NCI-H748 treated with DMSO at 0.1 percent for 48 hours (cell line): ENCODE measurements at regions not wholly inside any gene's neighbourhood (a gene's known extent, or its start where the extent isn't known, plus 50 kb on each side); places are given as distances from the start of the nearest gene placed in this dataset.
A peak's percentile ranks its signal among the peaks of the same experiment; 100 is the strongest.

Source experiments
- DNase-seq: peaks from one replicate; lab custom pipeline; 2025; lab: John Stamatoyannopoulos, UW

DNA sequence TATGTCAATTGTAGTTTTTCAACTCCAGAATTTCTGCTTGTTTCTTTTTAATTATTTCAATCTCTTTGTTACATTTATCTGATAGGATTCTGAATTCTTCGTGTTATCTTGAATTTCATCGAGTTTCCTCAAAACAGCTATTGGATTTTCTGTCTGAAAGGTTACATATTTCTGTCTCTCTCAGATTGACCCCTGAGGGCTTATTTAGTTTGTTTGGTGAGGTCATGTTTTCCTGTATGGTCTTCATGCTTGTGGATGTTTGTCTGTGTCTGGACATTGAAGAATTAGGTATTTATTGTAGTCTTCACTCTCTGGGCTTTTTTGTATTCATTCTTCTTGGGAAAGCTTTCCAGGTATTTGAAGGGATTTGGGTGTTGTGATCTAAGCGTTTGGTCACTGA lies 85.6 kb downstream of the SNAPC1 start:
- no peak for DNase-seq

- no peak for DNase-seq
Observed at GRCh38 chr14:61854898-61855297, 92.7 kb downstream of the SNAPC1 start.

- peak; percentile 44 for DNase-seq
Observed at GRCh38 chr14:61860294-61860918, 98.2 kb downstream of the SNAPC1 start.

- no peak for DNase-seq
Observed at GRCh38 chr14:61861320-61861865, 99.2 kb downstream of the SNAPC1 start.

GRCh38 chr14:61864329-61864898 lies 102.2 kb downstream of the SNAPC1 start:
- no peak for DNase-seq

DNA sequence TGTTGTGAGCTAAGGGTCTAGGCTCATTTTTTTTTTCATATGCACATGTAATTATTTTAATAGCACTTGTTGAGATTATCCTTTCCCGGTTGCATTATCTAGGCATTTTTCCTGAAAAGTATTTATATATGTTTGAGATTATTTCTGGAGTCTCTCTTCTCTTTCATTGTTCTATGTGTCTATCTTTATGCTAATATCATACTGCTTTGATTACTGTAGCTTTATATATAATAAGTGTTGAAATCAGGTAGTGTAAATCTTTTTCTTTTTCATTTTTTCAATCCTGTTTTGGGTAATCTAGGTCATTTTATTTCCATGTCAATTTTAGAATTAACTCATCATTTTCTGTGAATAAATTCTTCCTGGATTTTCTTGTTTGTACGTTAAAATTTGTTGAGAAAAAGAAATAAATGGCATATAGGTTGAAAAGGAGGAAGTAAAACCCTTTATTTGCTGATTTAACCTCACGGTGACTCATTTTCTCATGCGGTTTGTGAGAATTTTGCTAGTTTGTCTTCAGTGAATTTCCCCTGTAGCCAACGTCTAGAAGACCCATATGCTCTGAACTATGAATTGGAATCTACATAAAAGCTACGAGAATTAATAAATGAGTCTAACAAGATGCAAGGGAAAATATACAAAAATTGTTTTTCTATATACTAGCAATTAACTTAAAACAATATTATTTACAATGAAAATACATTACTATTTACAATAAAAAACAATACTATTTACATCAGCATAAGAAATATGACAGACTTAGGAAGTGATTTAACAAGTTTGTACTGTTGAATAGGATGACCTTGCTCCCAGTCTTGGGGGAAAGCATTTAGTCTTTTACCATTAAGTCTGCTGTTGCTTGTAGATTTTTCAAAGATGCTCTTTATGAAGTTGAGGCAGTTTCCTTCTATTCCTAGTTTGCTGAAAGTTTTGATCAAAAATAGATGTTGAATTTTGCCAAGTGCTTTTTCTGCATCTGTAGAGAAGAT lies 105.0 kb downstream of the SNAPC1 start:
- no peak for DNase-seq

DNA sequence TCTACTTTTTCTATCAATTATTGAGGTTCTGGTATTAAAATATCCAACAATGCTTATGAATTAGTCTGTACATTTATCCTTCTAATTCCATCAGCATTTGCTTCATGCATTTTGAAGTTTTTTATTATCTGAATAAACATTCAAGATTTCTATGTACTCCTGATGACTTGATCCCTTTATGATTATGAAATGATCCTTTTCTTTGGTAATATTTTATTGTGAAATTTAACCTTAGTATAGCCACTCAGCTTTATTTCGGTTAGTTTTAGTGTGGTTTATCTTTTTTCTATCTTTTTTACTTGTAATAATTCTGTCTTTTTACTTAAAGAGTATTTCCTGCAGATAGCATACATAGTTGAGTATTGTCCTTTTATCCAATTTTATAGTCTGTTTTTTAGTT lies 106.6 kb downstream of the SNAPC1 start:
- DNase-seq = no peak

GRCh38 chr14:61870163-61870562 lies 107.9 kb downstream of the SNAPC1 start:
- no peak for DNase-seq

- no peak for DNase-seq
Observed at GRCh38 chr14:61872452-61872851, 110.2 kb downstream of the SNAPC1 start.

GRCh38 chr14:61875483-61875882 lies 113.3 kb downstream of the SNAPC1 start:
- no peak for DNase-seq

- peak; percentile 29 for DNase-seq
Observed at GRCh38 chr14:61876362-61877034, 114.3 kb downstream of the SNAPC1 start.

DNA sequence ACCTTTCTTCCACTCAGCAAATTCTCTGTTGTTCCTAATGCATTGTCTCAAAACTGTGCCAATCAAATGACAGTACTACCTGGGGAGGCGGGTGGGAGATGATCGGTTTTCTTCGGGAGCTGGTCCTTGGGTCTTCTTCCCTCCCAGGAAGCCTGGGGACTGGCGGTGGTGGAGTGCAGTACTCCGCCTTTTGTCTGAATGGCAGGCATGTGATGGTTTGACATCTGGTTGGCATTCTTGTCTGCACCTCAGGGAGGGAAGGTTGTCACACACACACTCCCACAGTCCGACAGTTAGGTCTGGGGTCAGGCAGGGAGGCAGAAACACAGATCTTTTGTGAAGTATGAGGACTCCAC lies 114.8 kb downstream of the SNAPC1 start:
- DNase-seq = no peak

DNA sequence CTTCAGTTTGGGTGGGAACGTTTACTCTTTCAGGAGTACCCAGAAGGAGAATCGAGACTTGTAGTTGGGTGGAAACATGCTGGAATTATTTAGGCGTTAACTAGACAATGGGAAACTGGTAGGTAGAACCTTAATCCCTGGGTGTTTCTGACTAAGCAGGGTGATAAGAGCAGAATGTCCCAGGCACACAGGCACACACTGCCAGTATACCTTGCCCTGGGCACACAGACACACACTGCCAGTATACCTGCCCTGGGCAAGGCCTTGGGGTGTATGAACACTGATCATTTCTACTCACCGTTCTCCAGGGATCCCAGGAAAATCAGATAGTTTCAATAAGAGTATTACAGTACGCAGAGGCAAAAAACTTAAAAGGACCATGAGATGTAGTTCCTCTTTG lies 115.5 kb downstream of the SNAPC1 start:
- DNase-seq = no peak

DNA sequence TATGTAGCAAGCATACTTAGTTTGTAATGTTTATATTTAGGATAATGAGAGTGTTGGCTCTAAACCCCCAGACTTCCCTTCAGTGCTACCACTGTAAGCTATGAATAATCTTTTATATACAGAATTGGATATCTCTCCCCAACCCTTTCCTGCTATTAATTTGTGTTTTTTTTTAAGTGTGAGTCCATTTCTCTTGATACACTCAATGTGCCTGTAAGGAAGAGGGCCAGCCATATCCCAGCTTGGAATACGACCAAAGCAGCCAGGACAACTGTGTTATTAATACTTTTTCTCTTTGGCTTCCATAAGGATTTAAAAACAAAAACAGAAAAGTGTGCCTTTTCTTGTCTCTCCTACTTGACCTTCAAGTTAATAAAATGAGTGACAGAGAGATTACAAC lies 116.7 kb downstream of the SNAPC1 start:
- no peak for DNase-seq

GRCh38 chr14:61881046-61881445 lies 118.8 kb downstream of the SNAPC1 start:
- DNase-seq = no peak

- no peak for DNase-seq
Observed at GRCh38 chr14:61884711-61885110, 122.5 kb downstream of the SNAPC1 start.

- DNase-seq = no peak
Observed at GRCh38 chr14:61885203-61885961, 123.2 kb downstream of the SNAPC1 start.

- DNase-seq = no peak
Observed at GRCh38 chr14:61887628-61888027, 125.4 kb downstream of the SNAPC1 start.

DNA sequence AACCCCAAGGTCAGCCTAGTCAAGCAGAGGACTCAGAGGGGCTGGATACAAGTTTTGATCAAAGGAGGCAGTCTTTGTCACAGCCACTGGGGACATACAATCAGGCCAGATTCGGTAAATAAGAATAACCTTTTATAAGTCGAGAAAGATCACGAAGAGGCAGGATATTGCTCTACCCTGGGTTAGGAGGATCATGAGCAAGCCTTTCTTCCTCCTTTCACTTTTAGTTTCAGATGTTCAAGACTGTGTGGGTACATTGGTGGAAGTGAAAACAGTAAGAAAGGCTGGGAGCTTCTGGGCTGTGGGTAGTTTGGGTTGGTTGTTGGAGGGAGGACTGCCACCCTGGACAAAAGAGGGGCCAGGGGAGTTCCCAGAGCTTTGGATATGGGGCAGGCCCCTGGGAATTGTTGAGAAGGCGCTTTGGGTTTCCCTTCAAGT lies 127.7 kb downstream of the SNAPC1 start:
- no peak for DNase-seq

DNA sequence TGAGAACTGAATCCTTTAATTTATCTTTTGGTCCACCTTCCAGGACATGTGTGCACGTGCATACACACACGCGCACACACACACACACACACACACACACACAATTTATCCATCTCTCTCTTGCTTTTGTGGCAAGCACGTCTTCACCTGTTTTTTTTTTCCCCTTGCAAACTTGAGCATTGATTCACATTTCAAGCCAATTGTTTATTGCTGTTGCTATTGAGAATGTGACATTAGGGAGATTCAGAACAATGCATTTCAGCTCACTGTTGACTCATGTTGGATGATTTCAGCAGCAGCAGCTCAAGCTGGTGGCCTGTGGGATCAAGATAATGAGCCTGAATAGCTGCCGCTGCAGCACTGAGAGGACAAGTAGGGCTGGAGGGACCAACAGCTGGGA lies 128.9 kb downstream of the SNAPC1 start:
- peak; percentile 34 for DNase-seq

GRCh38 chr14:61891810-61892209 lies 129.6 kb downstream of the SNAPC1 start:
- DNase-seq = no peak
